ENCODE measurements at regions not wholly inside any gene's neighbourhood (a gene's known extent, or its start where the extent isn't known, plus 50 kb on each side); places are given as distances from the start of the nearest gene placed in this dataset.

DNA sequence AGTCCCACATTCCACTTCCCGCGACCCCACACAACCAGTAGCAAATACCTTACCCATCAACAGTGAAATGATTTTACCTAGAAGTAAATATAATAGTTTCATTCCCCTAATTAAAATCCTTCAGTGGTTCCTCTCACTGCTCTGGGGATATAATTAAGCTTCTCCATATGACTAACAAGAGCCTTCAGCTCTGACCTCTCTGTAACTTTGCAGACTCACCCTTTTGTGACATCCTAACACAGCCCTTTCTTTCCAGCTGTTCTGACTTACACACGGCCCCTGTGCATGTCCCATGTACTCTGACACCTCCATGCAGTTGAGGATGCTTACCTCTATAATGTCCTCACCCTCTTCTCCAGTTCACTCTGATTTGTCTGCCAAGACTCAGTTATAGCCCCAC is 137.3 kb upstream of the SPAG17 start:
- no peak for TF ChIP-seq EZH2 (IDR thresholded peaks at IDR 0.05; ENCODE audit: low read depth)
- TF ChIP-seq CTCF (conservative IDR thresholded peaks at IDR 0.05): no peak
